T-helper 22 cell (primary cell): ENCODE measurements at regions not wholly inside any gene's neighbourhood (a gene's known extent, or its start where the extent isn't known, plus 50 kb on each side); places are given as distances from the start of the nearest gene placed in this dataset.

Experiments
- DNase-seq: peaks from one replicate; pipeline ENCODE4 v3.0.0-alpha.2; 2020; ENCODE audit warnings: low read depth

- no peak for DNase-seq
These were observed 133.4 kb upstream of the AGAP1 start for GRCh38 chr2:235360446-235360845.

- no peak for DNase-seq
These were observed 128.1 kb upstream of the AGAP1 start for GRCh38 chr2:235365743-235366142.

- DNase-seq, result no peak
These were observed 127.5 kb upstream of the AGAP1 start for GRCh38 chr2:235366390-235366789.

GRCh38 chr2:235366807-235367206 is 127.0 kb upstream of the AGAP1 start:
- DNase-seq, result no peak

- DNase-seq, result no peak
These were observed 122.8 kb upstream of the AGAP1 start for GRCh38 chr2:235371018-235371417.

GRCh38 chr2:235373171-235373570 is 120.7 kb upstream of the AGAP1 start:
- no peak for DNase-seq

- DNase-seq, result no peak
These were observed 116.7 kb upstream of the AGAP1 start for GRCh38 chr2:235377176-235377575.

GRCh38 chr2:235378246-235378645 is 115.6 kb upstream of the AGAP1 start:
- DNase-seq, result no peak

GRCh38 chr2:235378944-235379343 is 114.9 kb upstream of the AGAP1 start:
- no peak for DNase-seq

GRCh38 chr2:235381261-235381912 is 112.5 kb upstream of the AGAP1 start:
- no peak for DNase-seq

- DNase-seq, result no peak
These were observed 111.7 kb upstream of the AGAP1 start for GRCh38 chr2:235382179-235382578.

GRCh38 chr2:235382601-235383000 is 111.2 kb upstream of the AGAP1 start:
- no peak for DNase-seq

GRCh38 chr2:235383272-235383843 is 110.5 kb upstream of the AGAP1 start:
- DNase-seq, result no peak

GRCh38 chr2:235384624-235385023 is 109.2 kb upstream of the AGAP1 start:
- no peak for DNase-seq

GRCh38 chr2:235389626-235390025 is 104.2 kb upstream of the AGAP1 start:
- DNase-seq, result no peak

GRCh38 chr2:235390108-235390815 is 103.6 kb upstream of the AGAP1 start:
- peak; percentile 32 for DNase-seq

GRCh38 chr2:235390816-235391194 is 103.0 kb upstream of the AGAP1 start:
- DNase-seq, result no peak

GRCh38 chr2:235391921-235392615 is 101.8 kb upstream of the AGAP1 start:
- no peak for DNase-seq

- no peak for DNase-seq
These were observed 99.5 kb upstream of the AGAP1 start for GRCh38 chr2:235394278-235394828.

GRCh38 chr2:235396071-235396846 is 97.6 kb upstream of the AGAP1 start:
- DNase-seq, result no peak

GRCh38 chr2:235398321-235398720 is 95.5 kb upstream of the AGAP1 start:
- no peak for DNase-seq

- DNase-seq, result no peak
These were observed 93.9 kb upstream of the AGAP1 start for GRCh38 chr2:235399895-235400294.
